IPS-NIHi11 (cell line): ENCODE measurements at regions not wholly inside any gene's neighbourhood (a gene's known extent, or its start where the extent isn't known, plus 50 kb on each side); places are given as distances from the start of the nearest gene placed in this dataset.

Experiments used
- DNase-seq: peaks from one replicate; pipeline ENCODE4 v3.0.0; 2012; ENCODE audit warnings: mixed read lengths, low spot score

DNA sequence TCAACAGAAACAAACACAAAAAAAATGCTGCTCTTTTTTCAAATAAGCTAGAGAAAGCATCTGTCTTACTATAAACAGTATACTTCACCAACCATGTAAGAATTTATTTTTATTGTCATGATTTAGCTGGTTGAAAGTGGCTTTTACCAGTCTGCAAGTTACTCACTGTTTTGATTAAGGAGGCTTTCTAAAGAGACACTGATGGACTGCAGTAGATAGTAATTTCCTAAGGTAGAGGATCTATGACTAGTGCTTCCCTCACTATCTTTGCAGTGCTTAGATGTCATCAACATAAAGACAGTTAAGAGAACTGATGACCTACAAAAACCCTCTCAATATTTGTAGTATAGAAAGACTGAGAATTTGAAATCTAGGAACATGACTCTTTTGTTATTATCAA lies 846.2 kb upstream of the AGA start:
- DNase-seq: no peak

DNA sequence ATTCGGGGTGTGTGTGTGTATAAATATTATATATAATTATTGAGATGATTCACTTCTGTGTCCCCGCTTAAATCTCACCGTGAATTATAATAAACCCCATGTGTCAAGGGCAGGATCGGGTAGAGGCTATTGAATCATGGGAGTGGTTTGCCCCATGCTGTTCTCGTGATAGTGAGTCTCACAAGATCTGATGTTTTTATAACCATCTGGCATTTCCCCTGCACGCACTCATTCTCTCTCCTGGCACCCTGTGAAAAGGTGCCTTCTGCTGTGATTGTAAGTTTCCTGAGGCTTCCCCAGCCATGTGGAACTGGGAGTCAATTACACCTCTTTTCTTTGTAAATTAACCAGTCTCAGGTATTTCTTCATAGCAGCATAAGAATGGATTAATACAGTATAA lies 851.4 kb upstream of the AGA start:
- no peak for DNase-seq

DNA sequence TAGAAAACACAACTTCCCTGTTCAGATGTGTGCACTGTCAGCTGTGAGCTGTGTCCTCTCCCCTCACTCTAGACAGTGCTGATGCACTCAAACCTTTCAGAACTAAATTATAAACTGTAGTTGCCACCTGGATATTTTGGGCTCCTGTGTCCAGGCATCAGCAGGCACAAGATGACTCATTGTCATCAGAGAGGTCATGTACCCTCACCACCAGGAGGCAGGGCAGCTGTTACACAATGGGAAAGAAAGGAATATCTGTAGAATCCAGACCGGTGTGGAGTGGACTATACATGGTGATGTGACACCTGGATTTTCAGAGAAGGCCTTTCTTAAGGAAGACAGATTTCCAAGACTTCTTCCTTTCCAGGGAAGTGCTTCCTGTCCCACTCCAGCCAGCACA lies 854.4 kb upstream of the AGA start:
- peak; percentile 17 for DNase-seq

DNA sequence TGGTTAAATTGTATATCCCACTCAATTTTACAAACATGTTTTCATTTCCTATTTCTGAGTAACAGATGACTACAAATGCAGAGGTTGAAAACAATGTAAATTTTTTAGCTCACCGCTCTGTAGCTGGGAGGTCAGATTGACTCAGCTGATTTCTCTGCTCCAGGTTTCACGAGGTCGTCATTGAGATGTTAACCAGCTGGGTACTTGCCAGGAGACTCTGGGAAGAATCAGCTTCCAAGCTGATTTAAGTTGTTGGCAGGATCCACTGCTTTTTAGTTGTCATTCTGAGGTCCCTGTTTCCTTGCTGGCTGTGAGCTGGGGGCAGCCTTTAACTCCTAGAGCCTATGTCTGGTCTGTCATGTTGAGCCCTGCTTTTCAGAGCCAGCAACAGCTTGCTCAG lies 864.3 kb upstream of the AGA start:
- DNase-seq: peak; percentile 14

DNA sequence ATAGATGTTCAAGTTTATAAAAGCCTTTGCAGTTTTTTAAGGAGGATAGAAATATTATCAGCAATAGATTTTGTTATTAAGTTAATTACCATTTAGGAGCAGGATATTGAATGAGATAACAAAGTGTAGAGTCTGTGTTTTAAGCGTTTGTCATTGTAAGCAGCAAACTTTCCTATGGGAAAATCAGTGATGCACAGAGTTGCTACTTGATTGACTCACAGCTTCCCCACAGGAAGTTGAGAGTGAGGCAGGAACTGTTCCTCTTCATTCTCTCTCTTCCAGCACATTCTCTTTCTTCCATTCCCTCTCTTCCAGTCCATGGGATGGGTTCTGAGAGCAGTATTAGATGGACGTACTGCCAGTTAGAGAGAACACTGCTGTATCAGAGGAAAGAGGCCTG lies 867.7 kb upstream of the AGA start:
- no peak for DNase-seq

DNA sequence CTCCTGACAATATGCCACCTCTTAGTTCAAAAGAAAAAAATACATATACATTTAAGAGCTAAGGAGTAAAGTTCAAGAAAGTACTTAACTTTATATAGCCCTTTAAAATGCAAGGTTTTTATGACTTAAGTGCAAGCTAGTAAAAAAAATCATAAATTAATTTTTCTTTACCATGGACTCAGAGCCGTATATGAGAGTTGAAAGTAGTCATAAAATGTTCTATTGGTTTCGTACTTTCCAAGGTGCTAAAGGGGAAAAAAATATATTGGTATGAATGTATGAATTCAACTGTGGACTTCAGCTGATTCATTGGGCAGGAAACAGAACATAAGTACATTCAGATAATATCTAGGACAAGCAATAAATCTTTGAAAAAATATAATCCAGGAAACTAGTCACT lies 869.8 kb upstream of the AGA start:
- DNase-seq: no peak

DNA sequence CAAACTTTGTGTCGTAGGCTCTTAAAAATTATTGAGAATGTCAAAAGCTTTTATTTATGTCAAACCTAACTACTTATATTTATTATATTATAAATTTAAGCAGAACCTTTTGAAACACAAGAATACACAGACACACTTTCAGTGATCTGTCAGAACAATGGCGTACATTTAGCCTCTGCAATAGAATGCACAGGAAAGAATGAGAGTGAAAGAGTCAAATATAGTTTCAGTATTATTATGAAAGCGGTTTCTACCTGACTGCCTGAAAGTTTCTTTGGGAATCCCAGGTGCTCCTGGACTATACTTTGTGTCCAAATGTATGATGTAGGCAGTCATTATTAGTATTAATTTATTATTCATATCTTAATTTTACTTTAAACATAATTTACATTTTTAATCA lies 872.0 kb upstream of the AGA start:
- DNase-seq: no peak

DNA sequence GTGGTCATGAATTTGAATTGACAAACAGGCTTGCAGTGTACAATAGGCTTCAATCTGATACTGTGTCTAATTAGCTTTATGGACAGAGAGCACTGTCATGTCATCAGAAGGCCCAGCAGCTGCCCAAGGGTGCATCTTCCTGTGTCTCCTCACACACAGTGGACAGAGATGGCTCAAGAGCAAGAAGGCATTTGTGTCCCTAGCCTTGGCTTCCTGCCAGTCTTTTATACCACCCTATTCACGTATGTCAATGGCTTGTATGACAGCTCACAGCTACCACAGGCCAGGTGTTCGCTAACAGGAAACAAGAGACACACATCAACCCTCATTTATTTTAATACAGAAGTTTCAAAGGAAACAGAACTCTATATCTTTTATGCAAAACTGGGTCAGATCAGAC lies 874.0 kb upstream of the AGA start:
- no peak for DNase-seq

DNA sequence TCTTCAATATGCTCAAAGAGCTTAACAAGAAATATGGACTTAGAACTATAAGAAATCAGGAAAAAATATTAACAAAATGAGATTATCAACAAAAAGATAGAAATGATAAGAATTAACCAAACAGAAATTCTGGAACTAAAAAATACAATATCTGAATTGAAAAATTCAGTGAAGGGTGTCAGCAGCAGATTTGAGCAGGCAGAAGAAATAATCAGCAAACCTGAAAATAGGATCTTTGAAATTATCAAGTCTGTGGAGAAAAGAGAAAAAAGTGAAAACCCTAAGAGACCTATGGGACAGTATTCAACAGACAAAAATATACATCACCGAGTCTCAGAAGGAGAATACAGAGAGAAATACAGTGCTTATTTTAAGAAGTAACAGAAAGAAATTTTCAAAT lies 877.8 kb upstream of the AGA start:
- no peak for DNase-seq

DNA sequence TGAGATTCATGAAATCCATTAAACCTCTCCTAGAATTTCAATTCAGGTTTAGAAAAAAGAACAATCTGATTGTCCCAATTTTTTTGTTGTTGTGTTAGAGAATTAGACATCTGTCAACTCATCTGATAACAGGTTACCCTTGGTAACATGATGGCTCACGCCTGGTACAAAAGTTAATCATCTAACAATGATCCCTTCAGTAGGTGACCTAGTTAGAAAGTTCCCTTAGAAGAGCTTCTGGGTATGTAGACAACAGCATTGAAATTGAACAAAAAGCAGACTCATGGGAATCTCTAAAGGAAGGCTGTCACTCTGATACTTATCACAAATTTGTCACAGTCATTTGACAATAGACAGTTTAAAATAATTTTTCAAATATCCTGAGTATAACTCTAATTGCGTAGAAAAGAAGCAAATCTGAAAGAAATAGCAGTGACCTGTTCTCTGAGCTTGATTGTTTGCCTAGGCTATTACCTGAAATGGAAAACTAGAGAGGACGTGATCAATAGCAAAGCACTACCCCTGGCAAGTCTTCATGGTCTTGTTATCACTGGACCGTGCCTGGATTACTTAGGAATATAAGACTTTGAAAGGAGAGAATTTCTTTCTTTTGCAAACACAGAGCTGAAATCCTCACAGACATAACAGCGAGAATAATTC lies 880.4 kb upstream of the AGA start:
- DNase-seq: no peak

DNA sequence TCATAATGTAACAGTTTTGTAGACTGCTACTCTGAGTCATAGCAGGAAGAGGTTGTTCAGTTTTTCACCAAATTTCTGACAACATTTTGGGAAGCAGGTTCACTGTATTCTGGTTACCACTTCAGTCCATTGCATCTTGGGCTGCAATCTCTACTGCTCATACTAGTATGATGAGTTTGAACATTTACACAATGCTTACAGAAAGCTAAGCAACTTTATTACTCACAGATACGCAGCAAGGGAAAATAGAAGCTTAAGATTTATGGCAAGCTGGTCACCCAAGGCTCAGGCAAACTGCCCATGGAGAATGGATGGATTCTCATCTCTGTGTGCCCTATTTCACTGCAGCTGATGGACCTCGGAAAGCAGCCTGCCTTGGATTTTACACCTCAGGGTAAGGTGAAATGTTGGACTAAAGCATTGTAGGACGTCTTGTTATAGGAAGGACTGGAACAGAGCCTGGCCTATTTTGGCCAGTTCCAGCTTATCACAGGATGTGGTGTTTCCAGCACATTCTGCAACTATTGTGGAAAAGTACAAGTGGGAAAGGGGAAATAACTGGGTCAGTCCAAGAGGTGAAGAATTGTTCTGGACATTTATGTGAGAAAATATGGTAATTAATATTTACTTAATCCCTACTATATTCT lies 887.1 kb upstream of the AGA start:
- DNase-seq: no peak

DNA sequence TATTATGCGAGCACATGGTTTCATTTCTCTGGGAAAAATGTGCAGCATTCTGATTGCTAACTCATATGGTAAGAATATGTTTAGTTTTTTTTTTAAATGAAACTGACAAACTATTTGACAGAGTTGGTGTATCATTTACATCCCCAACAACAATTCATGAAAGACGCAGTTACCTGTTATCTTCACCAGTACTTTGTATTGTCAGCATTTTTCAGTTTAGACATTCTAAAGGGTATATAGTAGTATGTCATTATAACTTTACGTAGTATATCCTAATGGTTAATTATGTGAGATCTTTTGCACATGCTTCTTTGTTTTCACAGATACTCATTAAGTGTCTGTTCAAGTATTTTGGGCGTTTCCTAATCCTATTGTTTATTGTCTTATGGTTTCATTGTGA lies 891.1 kb upstream of the AGA start:
- no peak for DNase-seq

DNA sequence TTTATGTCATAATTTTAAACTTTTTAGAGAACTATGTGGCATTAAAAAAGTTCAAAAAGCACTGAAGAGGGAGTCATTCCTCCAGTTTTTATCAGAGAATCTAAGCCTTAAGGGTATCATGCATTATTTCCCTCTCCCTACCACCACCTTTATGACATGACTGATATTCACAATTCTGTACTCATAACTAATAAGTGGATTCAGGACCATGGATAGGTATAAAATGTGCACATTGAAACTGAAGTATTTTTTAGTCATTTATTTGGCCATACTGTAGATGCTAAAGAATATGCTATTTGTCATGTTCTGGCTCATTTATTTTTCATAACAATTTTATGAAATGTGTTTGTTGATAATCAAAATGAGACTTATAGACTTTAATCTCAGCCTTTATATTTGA lies 897.5 kb upstream of the AGA start:
- no peak for DNase-seq

DNA sequence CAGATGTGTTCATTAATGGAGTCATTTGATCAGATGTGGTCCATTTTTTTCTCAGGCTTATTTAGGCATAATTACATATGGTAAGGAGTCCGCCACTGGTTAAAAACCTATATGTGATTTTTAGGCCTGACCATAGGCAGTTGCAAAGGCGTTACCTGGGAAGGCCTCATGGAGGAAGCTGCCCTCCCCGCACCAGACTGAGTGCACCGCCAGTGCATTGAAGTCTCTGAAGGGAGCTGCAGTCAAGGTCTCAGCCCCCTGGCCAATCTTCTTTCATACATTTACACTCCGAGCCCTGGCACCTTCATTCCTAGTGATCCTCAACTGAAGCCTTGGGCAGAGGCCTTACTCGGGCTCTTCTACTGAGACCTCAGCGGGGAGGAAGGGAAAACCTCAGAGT lies 898.2 kb upstream of the AGA start:
- peak; percentile 10 for DNase-seq

DNA sequence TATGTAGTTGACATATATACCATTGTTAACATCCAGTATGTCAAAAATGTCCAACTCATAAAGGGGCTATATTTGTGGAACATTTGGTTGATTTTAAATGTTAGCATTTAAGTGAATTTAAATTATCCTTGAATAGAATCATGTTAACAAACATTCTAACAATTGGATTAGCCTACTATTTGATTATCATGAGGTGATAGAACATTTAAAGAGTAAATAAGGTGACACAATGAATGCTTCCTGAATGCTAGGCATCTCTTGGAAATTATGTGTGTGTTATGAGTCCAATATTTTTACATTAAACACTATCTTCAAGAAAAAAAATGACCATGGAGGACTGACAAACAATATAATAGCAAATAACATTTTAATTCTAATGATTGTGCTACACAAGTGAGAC lies 901.9 kb upstream of the AGA start:
- DNase-seq: no peak

DNA sequence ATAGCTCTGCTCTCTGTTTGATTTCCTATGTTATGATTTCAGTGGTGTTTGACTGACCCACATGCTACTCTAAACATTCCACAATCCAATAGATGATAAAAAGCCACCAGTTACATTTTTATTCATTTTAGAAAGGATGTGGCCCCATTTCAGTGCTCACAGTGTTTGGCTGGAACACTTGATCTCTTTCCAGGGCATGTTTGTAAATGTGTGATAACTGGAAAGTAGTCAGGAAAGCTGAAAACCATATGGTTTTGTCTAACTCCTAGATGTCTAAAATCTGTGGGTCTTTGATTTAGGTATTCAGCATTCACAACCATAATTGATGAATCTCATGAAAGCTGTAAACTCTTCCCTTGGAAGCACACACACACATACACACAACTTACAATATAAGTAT lies 904.9 kb upstream of the AGA start:
- no peak for DNase-seq

DNA sequence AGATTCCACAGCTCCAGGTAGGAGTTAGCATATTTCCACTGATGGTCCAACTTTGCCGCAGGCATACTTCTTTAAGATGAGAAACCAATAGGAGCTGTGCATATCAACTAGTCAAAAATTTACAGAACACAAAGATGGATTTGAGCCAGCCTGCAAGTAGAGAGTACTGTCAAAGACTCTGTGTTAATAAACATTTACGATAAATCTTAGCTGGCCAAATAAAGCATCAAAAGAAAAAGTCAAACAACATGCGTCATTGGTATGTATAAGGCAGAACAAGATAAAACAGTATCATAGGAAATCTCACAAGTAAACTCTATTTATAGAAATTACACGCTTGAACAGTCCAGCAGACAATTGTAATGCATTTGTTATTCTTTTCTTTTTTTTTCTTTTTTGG lies 907.4 kb upstream of the AGA start:
- DNase-seq: no peak

DNA sequence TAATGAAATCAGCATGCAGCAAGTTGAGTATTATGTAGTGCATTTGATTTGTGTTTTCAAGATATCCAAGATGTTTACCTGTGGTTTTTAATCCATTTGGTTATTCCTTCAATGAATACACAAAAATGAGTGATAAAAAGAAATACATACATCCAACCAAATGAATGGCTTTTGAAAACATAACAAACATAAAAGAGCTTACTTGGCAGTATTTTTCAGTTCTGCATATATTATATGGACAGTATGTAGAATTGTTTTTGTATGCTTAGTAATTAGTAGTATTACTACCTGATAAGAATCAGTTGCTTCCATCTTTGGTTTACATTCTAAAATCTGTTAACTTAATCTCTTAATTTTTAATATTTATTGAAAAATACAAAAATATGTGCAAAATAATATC lies 908.9 kb upstream of the AGA start:
- DNase-seq: no peak

DNA sequence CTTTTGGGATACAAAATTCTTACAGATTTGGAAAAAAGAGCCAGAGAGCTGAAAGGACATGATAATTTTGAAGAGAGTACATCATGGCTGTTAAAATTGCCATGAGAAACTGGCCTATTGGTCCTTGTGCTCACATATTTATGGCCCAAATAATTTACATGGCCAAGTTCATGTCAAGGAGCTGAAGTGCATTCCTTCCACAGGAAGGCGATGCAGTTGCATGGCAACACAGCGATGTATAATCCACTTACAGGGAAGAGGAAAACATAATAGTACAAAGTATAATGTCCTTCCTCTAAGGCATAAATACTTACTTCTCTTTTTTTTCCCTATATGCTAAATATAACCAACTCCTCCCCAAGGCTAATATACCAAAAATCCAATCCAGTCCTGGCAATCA lies 914.5 kb upstream of the AGA start:
- no peak for DNase-seq

DNA sequence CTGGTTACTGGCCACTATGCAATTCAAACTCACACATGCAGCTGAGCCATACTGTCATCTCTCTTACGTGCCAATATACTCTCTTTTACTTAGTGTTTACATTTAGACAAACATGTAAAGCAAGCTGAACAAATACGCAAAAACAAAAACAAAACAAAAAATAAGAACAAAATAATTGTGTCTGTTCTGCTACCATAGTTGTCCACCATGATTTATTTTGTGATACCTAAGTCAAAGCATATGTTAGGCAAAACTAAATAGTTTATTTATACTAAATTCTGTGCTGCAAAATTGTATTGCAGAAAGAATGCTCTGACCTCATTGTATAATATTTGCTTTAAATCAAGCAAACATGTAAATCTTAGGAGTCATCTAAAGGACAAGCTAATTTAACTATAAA lies 943.2 kb upstream of the AGA start:
- DNase-seq: no peak

DNA sequence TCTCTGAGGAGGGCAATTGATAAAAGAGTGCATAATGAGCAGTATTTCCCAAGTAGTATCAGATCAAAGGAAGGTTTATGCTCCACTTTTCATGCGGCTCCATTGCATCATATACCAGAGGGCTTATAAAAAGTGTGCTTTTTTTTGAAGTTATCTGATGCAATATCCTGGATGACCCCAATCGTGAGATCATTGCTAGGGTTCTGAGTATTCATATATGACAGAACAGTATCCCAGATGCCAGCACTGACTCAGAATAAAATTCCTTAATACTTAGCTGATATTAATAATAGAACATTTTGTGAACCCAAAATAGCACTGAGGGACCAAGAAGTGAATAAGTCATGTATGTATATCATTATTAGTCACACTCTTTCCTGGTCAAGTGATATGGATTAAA lies 945.5 kb upstream of the AGA start:
- no peak for DNase-seq

DNA sequence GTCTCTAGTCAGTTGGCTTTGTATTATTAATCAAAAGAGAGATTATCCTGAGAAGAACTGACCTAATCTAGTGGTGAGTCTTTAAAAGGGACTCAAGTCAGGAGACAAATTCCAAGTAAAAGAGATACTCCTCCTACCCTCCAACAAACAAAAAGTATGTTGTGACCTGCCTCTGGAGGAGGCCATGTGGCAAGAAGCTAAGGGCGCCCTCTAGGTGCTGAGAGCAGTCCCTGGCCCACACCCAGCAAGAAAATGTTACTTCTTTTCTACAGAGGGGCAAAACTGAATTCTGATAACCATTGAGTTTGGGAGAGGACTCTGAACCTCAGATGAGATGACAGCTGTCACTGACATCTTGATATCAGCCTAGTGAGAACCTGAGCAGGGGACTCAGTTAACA lies 953.6 kb upstream of the AGA start:
- DNase-seq: no peak

DNA sequence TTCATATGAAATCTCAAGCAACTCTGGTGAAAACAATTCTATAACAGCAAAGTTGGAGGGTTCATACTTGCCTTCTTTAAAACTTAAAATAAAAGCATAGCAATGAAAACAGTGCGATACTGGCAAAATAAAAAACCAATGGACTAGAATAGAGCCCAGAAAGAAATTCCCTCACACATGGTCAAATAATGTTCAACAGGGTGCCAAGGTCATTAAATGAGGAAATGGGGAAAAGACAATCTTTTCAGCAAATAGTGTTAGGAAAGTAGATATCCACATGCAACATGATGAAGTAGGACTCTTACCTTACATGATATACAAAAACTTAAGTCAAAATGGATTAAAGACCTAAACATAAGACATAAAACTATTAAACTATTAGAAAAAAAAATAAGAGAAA lies 970.2 kb upstream of the AGA start:
- no peak for DNase-seq

DNA sequence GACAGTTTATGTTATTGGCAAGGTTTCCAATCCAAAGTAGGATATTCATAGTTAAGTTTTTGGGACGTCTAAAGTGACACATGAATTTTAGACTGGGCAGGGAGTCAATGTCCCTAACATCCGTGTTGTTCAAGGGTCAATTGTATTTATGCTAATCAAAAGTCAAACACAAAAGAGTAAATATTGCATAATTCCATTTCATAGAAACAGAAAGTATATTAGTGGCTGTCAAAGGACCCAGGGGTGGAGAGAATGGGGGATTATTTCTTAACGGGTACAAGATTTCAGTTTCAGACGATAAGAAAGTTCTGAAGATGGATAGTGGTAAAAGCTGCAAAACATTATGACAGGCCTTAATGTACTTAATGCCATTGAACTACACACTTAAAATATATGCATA lies 971.8 kb upstream of the AGA start:
- no peak for DNase-seq
